ENCODE measurements at regions not wholly inside any gene's neighbourhood (a gene's known extent, or its start where the extent isn't known, plus 50 kb on each side); places are given as distances from the start of the nearest gene placed in this dataset.
A peak's percentile ranks its signal among the peaks of the same experiment; 100 is the strongest.

DNA sequence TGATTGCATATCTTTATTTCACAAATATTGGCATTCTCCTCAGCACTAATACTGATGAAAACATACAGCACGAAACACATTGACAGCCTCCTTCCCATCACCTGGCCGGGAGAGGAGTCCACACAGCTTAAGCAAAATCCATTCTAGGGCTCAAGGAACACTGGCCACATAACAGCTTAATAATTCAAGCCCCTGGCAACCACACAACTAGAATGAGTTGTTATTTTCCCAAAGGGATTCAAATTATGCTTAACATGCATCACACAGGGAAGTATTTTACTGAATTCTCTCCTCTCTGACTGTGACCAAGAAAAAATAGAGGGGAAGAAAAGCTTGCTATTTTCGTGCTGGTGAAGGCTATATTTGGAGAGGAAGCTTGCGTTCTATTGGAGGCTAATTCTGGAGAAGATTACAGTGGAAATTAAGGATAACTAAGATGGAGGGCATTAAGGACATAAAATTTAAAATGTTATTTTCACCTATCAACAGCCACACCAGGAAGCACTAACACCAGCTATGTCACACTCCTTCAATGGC lies 198.5 kb downstream of the ADGRG6 start:
- DNase-seq (ENCODE audit: insufficient read length, low spot score) (no peak), FAIRE-seq (no peak)

DNA sequence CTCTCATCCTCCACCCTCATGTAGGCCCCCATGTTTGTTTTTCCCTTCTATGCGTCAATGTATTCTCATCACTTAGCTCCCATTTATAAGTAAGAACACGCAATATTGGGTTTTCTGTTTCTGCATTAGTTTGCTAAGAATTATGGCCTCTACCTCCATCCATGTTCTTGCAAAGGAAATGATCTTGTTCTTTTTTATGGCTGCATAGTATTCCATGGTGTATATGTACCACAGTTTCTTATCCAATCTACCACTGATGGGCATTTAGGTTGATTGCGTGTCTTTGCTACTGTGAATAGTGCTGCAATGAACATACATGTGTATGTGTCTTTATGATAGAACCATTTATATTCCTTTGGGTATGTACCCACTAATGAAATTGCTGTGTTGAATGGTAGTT lies 200.0 kb downstream of the ADGRG6 start:
- no peak for FAIRE-seq

DNA sequence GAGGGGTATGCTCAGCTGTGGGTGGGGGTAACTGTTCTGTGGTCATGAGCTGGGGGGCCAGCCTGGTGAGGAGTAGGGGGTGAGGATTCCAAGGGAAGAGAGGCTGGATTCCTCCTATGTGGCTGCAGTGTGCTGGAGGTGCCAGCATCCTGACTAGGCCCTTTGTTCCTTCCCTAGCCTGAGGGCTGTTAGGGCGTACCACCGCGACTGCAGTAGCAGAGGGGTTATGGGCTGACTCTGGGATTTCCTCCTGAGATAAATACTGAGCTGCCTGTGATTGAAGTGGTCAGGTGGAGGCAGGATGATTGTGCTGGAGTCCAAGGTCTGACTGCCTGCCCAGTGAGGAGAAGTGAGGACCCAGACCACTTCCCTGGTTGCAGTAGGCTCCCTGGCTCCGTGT lies 205.3 kb downstream of the ADGRG6 start:
- no peak for FAIRE-seq
- no peak for DNase-seq (ENCODE audit: insufficient read length, low spot score)

More for the DNA sequence above, 200.0 kb downstream of the ADGRG6 start:
- no peak for DNase-seq (ENCODE audit: insufficient read length, low spot score)

DNA sequence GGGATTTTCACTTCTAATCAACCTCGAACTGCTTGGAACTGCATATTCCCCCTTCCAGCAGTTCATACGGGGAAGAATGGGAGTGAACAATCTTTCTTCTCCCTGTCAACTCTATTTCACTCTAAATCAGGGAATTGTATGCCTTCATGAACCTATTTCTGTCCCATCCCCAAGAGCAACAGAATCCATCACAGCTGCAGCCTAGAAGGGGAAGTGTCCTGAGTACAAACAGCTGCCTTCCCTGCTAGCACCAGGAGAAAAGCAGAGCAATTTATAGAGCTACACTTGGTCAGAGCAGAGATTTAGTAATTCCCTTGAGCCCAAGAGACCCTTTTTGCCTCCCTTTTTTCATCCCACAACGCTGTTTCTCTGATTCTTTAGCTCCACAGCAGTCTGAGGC lies 208.4 kb downstream of the ADGRG6 start:
- no peak for DNase-seq (ENCODE audit: insufficient read length, low spot score)
- FAIRE-seq = no peak

DNA sequence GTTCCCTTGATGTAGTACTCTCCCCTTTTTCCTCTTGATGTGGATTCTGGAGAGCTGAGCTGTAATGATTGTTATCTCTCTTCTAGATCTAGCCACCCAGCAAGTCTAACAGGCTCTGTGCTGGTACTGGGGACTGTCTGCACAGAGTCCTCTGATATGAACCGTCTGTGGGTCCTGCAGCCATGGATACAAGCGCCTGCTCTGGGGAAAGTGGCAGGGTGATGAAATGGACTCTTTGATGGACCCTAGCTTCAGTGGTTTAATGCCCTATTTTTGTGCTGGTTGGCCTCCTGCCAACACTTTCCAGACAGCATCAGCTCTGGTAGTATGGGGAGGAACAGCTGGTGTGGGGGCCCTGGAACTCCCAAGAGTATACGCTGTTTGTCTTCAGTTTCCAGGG lies 216.3 kb downstream of the ADGRG6 start:
- no peak for DNase-seq (ENCODE audit: insufficient read length, low spot score)
- no peak for FAIRE-seq

DNA sequence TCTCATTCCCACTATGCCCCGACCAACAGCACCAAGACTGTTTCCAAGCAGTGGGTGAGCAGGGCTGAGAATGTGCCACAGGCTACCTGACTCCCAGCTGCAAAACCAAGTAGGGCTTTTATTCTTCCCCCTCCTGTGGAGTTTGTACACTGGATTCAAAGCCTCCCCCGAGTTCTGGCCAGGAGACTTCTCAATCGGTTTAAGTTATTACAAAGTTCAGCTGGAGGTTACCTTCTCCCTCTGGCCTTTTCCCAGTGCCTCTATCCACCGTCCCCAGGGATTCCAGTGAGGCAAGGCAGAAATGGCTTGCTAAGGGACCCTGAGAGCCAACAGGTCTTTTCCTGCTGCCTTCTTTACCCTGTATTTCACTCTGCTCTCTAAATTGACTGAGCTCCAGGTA lies 217.0 kb downstream of the ADGRG6 start:
- DNase-seq (ENCODE audit: insufficient read length, low spot score) (no peak), FAIRE-seq (no peak)

DNA sequence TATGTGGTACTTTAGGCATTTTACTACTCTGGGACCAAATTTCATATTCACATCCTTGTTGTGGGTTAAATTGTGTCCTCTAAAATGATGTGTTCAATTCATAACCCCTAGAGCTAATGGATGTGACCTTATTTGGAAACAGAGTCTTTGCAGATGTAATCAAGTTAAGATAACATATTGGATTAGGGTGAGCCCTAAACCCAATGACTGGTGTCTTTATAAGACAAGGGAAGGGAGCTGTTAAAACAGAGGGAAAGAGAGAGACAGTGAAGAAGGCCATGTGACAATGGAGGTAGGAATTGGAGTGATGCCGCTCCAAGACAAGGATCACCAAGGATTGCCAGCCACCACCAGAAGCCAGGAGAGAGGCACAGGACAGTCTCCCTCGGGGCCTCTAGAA lies 220.0 kb downstream of the ADGRG6 start:
- no peak for FAIRE-seq
- no peak for DNase-seq (ENCODE audit: insufficient read length, low spot score)

DNA sequence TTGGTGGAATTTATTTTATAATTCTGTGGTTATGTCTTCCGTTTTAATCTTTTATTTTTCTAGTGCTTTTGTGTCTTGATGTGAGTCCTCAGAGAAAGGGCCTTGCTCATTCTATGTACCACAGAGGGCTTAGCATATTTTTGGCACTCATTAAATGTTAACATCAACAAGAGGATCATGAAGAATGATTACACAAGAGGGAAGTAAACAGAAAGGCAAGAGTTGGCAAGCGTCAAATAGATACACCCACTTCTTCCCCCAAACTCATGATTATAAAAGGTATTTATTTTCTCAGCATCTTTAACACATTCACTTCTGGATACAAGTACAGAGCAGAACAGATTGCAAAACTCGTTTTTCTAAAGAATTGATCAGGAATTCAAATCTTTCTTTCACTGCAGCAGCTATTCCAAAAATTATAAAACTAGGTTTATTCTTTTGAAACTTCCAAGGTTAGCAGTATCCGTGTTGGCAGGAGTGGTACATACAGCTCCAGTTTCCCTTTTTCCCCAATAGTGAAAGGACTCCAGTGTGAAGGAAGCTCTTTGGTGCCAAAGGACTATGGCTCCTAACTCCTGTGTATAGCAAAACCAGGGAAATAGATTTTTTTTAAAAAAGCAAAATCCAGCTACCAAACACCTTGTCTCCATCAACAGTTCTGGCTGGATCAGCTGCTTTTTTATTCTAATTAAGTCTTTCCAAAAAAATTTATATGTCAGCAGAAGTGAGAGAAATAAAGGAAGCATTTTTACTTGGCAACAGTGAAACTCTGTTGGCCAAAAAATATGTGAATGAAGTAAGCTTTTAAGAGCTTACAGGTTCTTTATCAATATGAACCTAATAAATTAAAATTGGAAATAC lies 221.9 kb downstream of the ADGRG6 start:
- FAIRE-seq (no peak), DNase-seq (ENCODE audit: insufficient read length, low spot score) (no peak)

DNA sequence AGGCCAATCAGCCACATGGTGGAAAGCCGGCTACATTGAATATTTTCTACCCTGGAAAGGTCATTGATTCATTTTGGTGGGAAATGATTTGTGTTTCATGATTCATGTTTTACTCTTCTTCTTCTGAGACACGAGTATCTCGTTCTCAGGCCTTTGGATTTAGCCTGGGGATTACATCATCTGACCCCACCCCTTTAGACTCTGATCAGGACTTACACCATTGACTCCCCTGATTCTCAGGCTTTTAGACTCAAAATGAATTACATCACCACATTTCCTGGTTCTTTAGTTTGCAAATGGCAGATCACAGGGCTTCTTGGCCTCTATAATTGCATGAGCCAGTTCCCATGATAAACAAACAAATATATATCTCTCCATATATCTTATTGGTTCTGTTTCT lies 228.8 kb downstream of the ADGRG6 start:
- DNase-seq (ENCODE audit: insufficient read length, low spot score) (no peak), FAIRE-seq (no peak)

DNA sequence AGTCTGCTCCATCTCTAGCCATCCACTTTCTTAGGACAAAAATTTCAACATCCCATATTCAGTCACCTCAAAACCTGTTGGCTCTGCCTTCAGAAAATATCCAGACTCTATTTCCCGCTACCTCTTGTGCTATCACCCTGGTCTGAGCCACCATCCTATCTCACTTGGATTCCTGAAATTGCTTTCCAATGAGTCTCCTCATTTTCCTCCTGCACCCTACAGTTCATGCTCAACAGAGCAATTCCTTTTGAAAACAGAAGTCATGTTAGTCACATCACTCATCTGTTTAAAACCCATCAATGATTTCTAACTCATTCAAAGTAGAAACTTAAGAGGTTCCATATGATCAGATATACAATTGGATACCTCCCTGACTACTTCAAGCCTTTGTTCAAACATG lies 229.9 kb downstream of the ADGRG6 start:
- FAIRE-seq (no peak), DNase-seq (ENCODE audit: insufficient read length, low spot score) (peak; percentile 12)

DNA sequence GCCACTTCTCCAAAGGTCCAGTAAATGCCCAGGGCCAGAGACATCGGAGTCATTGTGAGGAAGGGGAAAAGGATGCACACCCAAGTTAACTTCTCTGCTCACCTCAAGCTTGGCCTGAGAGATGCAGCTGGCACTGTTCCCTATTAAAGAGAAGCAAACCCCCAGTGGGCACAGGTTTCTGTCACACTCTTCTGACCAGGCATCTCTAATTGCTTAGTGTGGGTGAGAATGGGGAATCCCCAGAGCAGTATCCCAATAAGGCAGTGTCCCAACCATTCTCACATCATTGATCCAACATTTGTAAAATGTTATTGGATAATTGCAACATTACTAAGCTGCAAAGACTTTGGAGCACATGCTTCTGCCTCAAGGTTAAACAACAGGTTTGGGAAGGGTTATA lies 232.3 kb downstream of the ADGRG6 start:
- FAIRE-seq (no peak), DNase-seq (ENCODE audit: insufficient read length, low spot score) (no peak)

DNA sequence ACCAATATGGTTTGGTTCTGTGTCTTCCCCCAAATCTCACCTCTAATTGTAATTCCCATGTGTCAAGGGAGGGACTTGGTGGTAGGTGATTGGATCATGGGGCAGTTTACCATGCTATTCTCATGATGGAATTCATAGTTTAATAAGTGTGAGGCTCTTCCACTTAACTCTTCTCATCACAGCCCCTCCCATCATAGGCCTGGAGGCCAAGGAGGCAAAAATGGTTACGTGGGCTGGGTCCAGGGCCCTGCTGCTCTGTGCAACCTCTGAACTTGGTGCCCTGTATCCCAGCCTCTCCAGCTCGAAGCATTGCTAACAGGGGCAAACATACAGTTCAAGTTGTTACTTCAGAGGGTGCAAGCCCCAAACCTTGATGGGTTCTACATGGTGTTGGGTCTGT lies 232.7 kb downstream of the ADGRG6 start:
- FAIRE-seq = no peak

DNA sequence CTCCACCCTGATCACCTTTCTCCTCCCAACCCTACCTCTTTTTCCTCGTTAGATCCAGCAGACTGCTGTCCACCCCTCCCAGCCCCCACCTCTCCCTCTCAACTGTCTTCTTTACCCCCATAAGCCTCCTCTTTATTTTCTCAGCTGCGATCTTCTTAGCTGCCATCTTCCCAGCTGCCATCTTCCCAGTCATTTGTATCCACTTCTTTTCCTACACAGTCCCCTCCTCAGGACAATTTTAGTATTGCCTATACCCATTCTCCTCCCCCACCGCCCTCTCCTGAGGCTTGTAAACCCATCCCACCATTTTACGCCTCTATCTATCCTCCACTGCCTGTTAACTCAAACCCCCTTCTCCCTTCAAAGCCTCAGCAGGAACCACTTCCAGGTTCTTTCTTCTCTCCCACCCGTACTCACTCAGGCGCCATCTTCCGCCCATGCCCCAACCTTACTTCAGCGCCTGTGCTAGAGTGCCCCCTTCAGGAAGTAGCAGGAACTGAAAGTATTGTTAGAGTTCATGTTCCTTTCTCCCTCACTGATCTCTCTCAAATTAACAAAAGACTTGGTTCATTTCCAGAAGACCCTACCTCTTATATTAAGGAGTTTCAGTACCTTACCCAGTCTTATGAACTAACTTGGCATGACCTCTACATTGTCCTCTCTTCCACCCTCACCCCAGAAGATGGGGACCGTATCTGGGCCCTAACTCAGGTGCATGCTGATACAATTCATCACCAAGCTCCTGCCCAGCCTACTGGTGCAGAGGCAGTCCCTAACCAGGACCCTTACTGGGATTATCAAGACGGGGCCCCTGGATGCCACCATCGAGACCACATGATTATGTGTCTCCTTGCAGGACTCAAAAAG lies 236.0 kb downstream of the ADGRG6 start:
- FAIRE-seq (no peak), DNase-seq (ENCODE audit: insufficient read length, low spot score) (peak; percentile 2)

More for the DNA sequence above, 232.7 kb downstream of the ADGRG6 start:
- DNase-seq (ENCODE audit: insufficient read length, low spot score) = no peak

DNA sequence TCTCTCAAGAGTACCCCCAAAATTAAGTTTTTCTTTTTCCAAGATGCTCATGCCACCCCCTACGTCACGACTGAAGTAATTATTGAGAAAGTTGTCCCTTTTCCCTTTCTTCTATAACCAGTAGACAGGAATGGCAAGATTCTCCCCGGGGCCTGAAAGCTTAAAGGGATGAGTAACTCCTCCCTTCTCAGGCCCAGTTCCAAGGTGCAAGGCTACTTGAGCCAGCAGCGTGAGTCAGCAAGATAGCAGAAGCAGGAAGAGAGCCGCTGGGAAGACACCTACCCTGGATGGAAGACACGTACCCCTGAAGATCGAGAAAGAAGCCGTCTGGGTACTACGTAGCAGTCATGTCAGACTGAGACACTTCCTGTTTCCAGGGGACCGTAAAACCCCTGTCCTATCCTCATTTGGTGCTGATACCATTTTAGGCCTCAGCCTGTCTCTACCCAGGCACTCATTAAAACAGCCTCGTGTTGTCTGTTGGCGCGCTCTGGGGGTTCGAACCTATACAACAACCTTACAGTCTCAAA lies 241.0 kb downstream of the ADGRG6 start:
- DNase-seq (ENCODE audit: insufficient read length, low spot score) (peak; percentile 7), FAIRE-seq (no peak)

DNA sequence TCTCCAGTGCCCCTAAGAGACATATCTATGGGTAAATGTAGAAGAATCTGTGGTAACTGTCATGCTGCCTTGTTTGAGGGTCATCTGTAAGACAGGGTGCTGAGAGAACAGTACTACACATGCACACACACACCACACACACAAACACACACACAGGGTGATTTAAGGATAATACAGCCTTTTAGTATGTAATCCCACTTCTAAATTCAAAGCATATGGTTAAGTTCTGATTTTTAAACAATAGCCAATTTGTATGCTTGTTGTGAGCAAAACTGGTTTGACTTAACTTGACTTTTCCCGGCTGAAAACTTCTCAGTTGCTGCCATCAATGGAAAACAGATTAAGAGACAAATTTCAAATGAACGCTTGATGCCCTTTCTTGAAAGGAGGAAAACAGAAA lies 241.8 kb downstream of the ADGRG6 start:
- FAIRE-seq (no peak), DNase-seq (ENCODE audit: insufficient read length, low spot score) (no peak)

DNA sequence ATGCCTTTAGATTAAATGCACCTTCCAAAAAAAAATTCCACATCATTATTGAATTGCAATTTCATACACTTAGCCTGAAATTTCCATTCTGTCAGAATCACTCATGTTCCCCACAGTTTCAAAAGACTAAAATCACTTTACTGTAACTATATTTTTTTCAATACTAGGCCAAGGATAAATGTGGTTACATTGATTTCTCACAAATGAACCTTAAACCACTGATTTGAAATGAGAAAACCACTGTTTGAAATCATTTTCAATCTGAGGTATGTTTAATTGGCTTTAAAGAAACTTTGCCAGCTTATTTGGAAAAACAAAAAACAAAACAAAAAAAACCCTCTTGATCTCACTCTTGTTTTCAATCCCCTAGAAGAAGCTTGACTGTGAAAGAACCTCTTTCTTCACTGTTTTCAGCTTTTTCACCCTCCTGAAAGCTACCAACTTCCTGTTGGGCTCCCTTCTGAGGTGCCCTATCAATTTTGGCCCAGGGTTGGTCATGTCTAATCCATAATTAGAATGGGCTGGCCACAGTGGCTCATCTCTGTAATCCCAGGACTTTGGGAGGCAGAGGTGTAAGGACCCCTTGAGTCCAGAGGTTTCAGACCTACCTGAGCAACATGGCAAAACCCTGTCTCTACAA lies 242.5 kb downstream of the ADGRG6 start:
- FAIRE-seq (no peak), DNase-seq (ENCODE audit: insufficient read length, low spot score) (no peak)

DNA sequence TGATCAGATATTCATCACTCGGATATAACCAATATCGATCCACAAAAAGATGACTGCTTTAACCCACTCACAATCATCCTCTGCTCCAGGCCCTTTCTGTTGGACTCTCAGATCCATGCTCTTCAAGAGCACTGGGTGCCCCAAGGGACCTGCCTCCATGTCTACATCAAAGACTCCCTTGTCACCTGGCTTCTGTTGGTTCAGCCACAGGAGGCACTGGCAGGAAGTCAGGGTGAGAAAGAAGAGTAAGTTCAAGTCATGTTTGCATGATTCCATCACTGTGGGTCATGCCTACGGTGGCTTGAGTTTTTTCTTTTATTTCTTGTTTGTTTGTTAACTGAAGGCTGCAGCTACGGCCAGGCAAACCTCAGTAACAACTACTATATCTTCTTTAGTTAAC lies 243.3 kb downstream of the ADGRG6 start:
- no peak for FAIRE-seq
- no peak for DNase-seq (ENCODE audit: insufficient read length, low spot score)

DNA sequence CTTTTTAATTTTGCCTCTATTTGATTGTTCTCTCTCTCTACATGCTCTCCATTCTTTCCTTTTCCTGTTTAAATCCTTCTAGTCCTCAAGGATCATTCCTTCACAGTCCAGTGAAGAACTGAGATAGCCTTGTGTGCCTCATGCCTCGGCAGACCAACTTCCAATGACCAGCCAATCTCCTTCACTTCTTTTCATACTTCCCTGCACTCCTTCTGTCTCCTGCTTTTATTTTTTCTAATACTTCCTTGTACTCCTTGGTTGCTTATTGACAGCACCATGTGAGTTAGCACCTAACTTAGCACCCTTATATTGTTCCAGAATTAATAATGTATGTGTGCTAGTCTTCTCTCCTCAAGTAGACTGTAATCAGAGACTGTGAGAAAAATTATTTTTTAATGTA lies 246.8 kb downstream of the ADGRG6 start:
- DNase-seq (ENCODE audit: insufficient read length, low spot score) (no peak), FAIRE-seq (no peak)

DNA sequence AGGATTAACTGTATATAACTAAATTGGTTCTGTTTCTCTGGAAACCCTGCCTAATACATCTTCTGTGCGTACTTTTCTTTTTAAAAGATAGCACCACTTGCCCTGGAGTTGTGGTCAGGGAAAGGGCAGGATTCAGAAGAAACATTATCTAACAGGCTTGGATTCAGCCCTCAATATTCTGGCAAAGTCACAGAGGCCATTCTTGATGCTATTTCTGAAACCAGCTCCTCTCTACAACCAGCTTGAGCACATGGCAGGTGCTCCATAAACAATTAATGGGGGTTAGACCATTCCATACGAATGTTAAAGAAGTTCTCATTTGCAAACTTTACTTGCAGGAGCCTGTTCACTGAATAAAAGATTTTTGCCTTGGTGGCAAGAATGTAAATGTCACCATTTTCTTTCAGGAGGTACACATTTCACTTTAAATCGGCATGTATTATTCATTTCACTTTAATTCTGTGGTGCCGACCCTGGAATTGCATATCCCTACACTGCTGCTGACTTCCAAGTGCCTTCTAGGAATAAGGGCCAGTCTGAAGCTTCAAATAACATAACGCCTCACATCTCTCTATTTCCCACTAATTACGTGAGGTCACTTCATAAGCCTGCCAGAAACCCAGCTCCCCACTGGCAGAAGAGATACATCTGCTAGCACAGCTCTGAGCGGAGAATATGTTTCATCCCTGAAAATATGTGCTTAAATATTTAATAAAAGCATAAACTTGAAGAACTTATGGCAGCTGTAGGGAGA lies 248.7 kb downstream of the ADGRG6 start:
- FAIRE-seq (no peak), DNase-seq (ENCODE audit: insufficient read length, low spot score) (no peak)

DNA sequence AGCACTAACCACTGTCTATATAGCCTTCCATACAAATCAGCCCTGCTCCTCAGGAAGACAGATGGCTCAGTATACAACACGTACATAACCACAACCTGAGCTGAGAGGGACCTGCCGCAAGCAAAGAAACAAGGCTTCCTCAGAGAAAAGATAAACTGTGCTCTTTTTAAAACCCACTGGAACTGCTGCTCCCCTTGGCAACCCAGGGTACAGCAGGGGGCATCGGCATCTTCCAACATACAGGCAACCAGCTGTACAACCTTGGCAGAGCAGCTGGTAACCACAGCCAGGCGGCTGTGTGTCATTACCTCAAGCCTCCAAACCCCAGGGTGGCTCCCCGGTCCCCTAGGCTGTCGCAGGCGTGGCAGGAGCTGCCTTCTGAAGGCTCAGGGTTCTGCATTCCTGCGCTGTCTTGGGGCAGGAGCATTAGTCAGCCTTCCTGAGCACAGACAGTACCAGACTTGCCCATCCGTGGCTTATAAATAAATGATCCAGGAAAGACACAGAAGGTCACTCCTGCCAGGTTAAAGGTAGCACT lies 249.5 kb downstream of the ADGRG6 start:
- no peak for FAIRE-seq
- no peak for DNase-seq (ENCODE audit: insufficient read length, low spot score)

All from HTR-8/SVneo (cell line).